CD4-positive, CD25-positive, alpha-beta regulatory T cell (primary cell): ENCODE measurements at regions not wholly inside any gene's neighbourhood (a gene's known extent, or its start where the extent isn't known, plus 50 kb on each side); places are given as distances from the start of the nearest gene placed in this dataset.
"Not testable (repeated sequence)": the region's sequence is repeated elsewhere in the genome, so short reads cannot be mapped to it uniquely, and the experiment has no call there.

Source experiments
- ATAC-seq, 2 donors: fragments of 150-1000 bp; cut with Tn5 transposase; one replicate each; pipeline ENCODE4 v1.10.0; 2021; ENCODE audit warnings: low read depth in 2 of 2, moderate number of reproducible peaks in 2 of 2, moderate library complexity in 1 of 2
- DNase-seq, 3 donors: peaks; one replicate each; pipeline versions ENCODE4 v3.0.0 to v3.0.0-alpha.2; 2012 to 2022; ENCODE audit warnings: mixed read lengths in 1 of 3
- H3K27ac ChIP-seq: one replicate; pipeline ENCODE4 v1.7.0; 2013; ENCODE audit warnings: mild to moderate bottlenecking, low read length; ENCODE audit not compliant: insufficient read depth, poor library complexity, severe bottlenecking
- H3K27me3 ChIP-seq: one replicate; pipeline ENCODE4 v1.7.0; 2013; ENCODE audit warnings: low read length; ENCODE audit not compliant: control insufficient read depth, insufficient read depth
- H3K36me3 ChIP-seq: one replicate; pipeline ENCODE4 v1.7.0; 2013; ENCODE audit warnings: mild to moderate bottlenecking, low read length, moderate library complexity; ENCODE audit not compliant: control insufficient read depth, insufficient read depth
- H3K4me1 ChIP-seq: 2 replicates; pipeline ENCODE4 v1.7.0; 2013; ENCODE audit warnings: mild to moderate bottlenecking, low read length; ENCODE audit not compliant: insufficient read depth, control insufficient read depth, poor library complexity, severe bottlenecking
- H3K4me3 ChIP-seq: one replicate; pipeline ENCODE4 v1.7.0; 2013; ENCODE audit warnings: low read depth, mild to moderate bottlenecking, low read length, moderate library complexity
- H3K9me3 ChIP-seq, 2 experiments: 1 replicate in 1 of 2; 2 replicates in 1 of 2; pipeline ENCODE4 v1.7.0; 2013; ENCODE audit warnings: low read length in 2 of 2, mild to moderate bottlenecking in 1 of 2, moderate library complexity in 1 of 2; ENCODE audit not compliant: control insufficient read depth in 2 of 2
- H3K27ac Mint-ChIP-seq, 3 donors: one replicate each; pipeline ENCODE4 v1.8.0; 2020 to 2022; ENCODE audit warnings: mild to moderate bottlenecking in 3 of 3, mixed read lengths in 3 of 3, moderate library complexity in 2 of 3
- H3K27me3 Mint-ChIP-seq: one replicate; pipeline ENCODE4 v1.8.0; 2022; ENCODE audit warnings: mild to moderate bottlenecking, mixed read lengths
- H3K36me3 Mint-ChIP-seq: one replicate; pipeline ENCODE4 v1.8.0; 2020; ENCODE audit warnings: mixed read lengths
- H3K4me1 Mint-ChIP-seq, 4 donors: one replicate each; pipeline ENCODE4 v1.8.0; 2020 to 2022; ENCODE audit warnings: mixed read lengths in 4 of 4, mild to moderate bottlenecking in 1 of 4
- H3K4me3 Mint-ChIP-seq, 4 donors: one replicate each; pipeline ENCODE4 v1.8.0; 2020 to 2022; ENCODE audit warnings: mild to moderate bottlenecking in 4 of 4, mixed read lengths in 4 of 4, moderate library complexity in 3 of 4
- H3K9me3 Mint-ChIP-seq, 7 donors: one replicate each; pipeline ENCODE4 v1.8.0; 2020 to 2022; ENCODE audit warnings: mixed read lengths in 7 of 7, mild to moderate bottlenecking in 3 of 7, moderate library complexity in 2 of 7

DNA sequence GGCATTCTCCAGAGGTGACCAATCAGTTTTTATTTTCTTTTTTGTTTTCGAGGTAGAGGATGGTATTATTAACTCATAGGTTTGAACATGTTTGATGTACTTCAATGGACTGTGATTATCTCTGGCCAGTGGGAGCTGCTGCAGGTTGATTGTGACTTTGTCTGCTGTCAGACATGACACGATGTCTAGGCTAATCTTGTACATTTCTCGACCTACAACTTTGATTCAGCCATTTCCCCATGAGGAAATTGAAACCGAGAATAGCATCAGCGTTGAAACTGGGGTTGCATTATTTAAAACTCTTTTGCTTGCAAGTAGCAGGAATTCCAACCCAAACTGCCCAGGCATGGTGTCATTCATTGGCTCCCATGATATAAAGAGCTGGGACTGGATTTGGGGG lies 218.9 kb downstream of the CDH26 start:
- ATAC-seq (no peak), DNase-seq (no peak)
- no peak overlapping the region for H3K27ac ChIP-seq
- Mint-ChIP-seq H3K4me3 (no peak overlapping the region), H3K36me3 (no peaks in the 10 kb centered on the region), H3K27me3 (no peaks in the 10 kb centered on the region), H3K27ac (no peak overlapping the region), H3K4me1 (no peaks in the 10 kb centered on the region), H3K9me3 (peaks cover 0 to 2% (median 1%) of the 10 kb centered on the region in 7 donors)
- no peaks in the 10 kb centered on the region for H3K9me3 ChIP-seq
- no peaks in the 10 kb centered on the region for H3K4me1 ChIP-seq
- no peaks in the 10 kb centered on the region for H3K36me3 ChIP-seq
- no peak overlapping the region for H3K4me3 ChIP-seq
- H3K27me3 ChIP-seq, result no peaks in the 10 kb centered on the region

DNA sequence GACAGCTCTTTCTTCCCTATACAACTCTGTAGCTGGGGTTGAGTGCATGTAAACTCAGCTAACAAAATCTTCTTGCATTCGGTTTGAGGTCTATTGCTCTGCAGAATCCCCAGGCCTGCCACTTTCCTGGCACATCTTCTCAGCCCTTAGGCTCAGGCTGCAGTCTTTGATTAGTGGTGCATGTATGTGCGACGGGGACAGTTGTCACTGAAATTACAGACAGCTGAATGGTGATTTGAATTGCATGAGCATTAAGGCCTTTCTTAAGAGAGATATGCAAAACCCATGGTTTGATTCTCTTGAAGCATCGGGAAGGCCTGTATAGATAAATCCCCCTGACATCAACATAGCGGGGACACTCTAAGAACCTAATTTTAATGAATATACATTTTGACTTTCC lies 222.8 kb downstream of the CDH26 start:
- no peaks in the 10 kb centered on the region for H3K9me3 ChIP-seq
- DNase-seq, result no peak
- no peak overlapping the region for H3K27ac ChIP-seq
- Mint-ChIP-seq H3K36me3 (peaks cover 5% of the 10 kb centered on the region), H3K27me3 (no peaks in the 10 kb centered on the region), H3K9me3 (peaks cover 0 to 6% (median 0%) of the 10 kb centered on the region in 7 donors), H3K4me3 (no peak overlapping the region), H3K4me1 (no peaks in the 10 kb centered on the region), H3K27ac (no peak overlapping the region)
- no peaks in the 10 kb centered on the region for H3K27me3 ChIP-seq
- no peak for ATAC-seq
- no peaks in the 10 kb centered on the region for H3K4me1 ChIP-seq
- no peaks in the 10 kb centered on the region for H3K36me3 ChIP-seq
- H3K4me3 ChIP-seq, result no peak overlapping the region

DNA sequence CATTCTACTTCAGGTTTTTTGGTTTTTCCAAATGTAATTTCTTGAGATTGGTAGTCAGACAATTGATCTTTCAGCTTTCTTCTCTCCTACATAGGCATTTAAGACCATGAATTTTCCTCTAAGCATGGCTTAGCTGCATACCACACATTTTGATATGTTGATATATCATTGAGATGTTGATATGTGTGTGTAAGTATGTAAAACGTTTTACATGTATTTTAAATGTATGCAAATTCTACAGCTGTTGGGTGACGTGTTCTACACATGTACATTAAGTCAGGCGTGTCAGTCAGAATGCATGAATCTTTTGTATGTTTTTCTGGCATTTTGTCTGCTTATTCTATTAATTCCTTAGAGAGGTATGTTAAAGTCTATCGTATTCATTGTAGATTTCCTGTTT lies 228.2 kb downstream of the CDH26 start:
- H3K9me3 ChIP-seq, result no peaks in the 10 kb centered on the region
- H3K27me3 Mint-ChIP-seq, result no peaks in the 10 kb centered on the region
- no peak overlapping the region for H3K4me3 Mint-ChIP-seq
- H3K27ac Mint-ChIP-seq, result no peak overlapping the region
- no peaks in the 10 kb centered on the region for H3K4me1 ChIP-seq
- no peak for ATAC-seq
- peaks cover 5% of the 10 kb centered on the region for H3K36me3 Mint-ChIP-seq
- no peaks in the 10 kb centered on the region for H3K36me3 ChIP-seq
- no peak for DNase-seq
- no peak overlapping the region for H3K27ac ChIP-seq
- H3K4me1 Mint-ChIP-seq, result no peaks in the 10 kb centered on the region
- no peaks in the 10 kb centered on the region for H3K27me3 ChIP-seq
- no peak overlapping the region for H3K4me3 ChIP-seq
- peaks cover 0 to 8% (median 1%) of the 10 kb centered on the region in 7 donors for H3K9me3 Mint-ChIP-seq

DNA sequence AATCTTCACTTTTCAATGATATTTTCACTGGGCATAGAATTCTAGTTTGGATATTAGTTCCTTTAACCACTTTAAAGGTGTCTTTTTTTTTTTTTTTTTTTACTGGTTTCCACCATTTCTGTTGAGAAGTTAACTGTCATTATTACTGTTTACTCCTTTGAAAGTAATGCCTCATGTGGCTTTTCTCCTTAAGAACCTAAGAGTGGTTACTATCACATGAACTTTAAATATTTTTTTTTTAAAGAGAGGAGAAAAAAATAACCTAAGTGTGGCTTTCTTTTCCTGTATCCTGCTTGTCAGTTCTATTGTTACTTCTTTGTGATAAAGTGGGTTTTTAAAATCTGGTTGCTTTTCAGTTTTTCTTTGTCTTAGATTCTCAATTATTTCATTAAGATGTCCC lies 229.5 kb downstream of the CDH26 start:
- H3K4me1 ChIP-seq, result no peaks in the 10 kb centered on the region
- no peaks in the 10 kb centered on the region for H3K27me3 ChIP-seq
- H3K9me3 Mint-ChIP-seq, result peaks cover 0 to 8% (median 1%) of the 10 kb centered on the region in 7 donors
- H3K36me3 Mint-ChIP-seq, result peaks cover 5% of the 10 kb centered on the region
- DNase-seq (no peak), ATAC-seq (no peak)
- no peak overlapping the region for H3K4me3 Mint-ChIP-seq
- H3K27ac ChIP-seq, result no peak overlapping the region
- no peaks in the 10 kb centered on the region for H3K36me3 ChIP-seq
- no peaks in the 10 kb centered on the region for H3K4me1 Mint-ChIP-seq
- H3K27me3 Mint-ChIP-seq, result no peaks in the 10 kb centered on the region
- H3K4me3 ChIP-seq, result no peak overlapping the region
- no peak overlapping the region for H3K27ac Mint-ChIP-seq
- H3K9me3 ChIP-seq, result no peaks in the 10 kb centered on the region

DNA sequence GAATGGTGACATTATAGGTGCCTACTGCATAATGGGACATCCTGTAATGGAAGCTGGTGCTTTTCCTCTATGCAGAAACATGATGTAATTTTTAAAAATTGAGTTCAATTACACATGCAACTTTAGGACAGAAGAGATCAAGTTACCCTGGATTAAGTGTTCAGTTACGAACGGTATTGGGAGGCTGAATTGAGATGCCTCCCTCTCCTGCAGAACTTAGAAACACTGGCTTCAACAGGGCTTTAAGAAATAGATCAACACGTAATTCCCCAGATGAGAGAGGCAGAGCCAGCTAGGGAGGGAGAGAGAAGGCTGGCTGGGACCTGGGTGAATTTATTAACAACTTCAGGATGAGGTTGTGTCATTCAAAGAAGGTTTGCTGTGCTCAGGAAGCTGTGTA lies 232.8 kb downstream of the CDH26 start:
- Mint-ChIP-seq H3K27me3 (no peaks in the 10 kb centered on the region), H3K9me3 (peaks cover 0 to 9% (median 1%) of the 10 kb centered on the region in 7 donors), H3K4me1 (no peaks in the 10 kb centered on the region), H3K36me3 (no peaks in the 10 kb centered on the region), H3K4me3 (no peak overlapping the region), H3K27ac (no peak overlapping the region)
- DNase-seq (no peak), ATAC-seq (no peak)
- Histone ChIP-seq H3K27me3 (no peaks in the 10 kb centered on the region), H3K36me3 (no peaks in the 10 kb centered on the region), H3K4me3 (no peak overlapping the region), H3K9me3 (no peaks in the 10 kb centered on the region), H3K4me1 (no peaks in the 10 kb centered on the region), H3K27ac (no peak overlapping the region)

DNA sequence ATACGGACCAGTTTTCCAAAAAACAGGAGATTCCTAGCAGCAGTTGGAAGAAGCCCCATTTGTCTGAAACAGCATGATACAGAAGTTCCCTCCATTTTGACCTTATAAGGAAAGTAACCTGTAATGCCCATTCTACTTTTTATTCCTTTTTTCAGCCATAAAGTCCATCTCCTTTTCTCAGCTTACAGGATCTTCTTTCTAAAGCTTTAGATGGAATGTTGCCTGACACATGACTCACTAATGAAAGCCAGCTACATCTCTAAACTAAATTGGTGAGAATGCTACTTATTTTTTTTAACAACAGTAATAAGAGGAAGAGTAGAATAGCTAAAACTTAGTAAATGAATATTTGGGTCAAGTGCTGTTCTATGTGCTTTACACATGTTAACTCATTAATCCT lies 234.1 kb downstream of the CDH26 start:
- no peak overlapping the region for H3K27ac ChIP-seq
- no peaks in the 10 kb centered on the region for H3K9me3 ChIP-seq
- no peak for DNase-seq
- Mint-ChIP-seq H3K4me1 (no peaks in the 10 kb centered on the region), H3K27me3 (no peaks in the 10 kb centered on the region), H3K4me3 (no peak overlapping the region), H3K36me3 (no peaks in the 10 kb centered on the region), H3K9me3 (peaks cover 0 to 12% (median 0%) of the 10 kb centered on the region in 7 donors), H3K27ac (no peak overlapping the region)
- no peak for ATAC-seq
- H3K4me3 ChIP-seq, result no peak overlapping the region
- no peaks in the 10 kb centered on the region for H3K27me3 ChIP-seq
- no peaks in the 10 kb centered on the region for H3K36me3 ChIP-seq
- H3K4me1 ChIP-seq, result no peaks in the 10 kb centered on the region

DNA sequence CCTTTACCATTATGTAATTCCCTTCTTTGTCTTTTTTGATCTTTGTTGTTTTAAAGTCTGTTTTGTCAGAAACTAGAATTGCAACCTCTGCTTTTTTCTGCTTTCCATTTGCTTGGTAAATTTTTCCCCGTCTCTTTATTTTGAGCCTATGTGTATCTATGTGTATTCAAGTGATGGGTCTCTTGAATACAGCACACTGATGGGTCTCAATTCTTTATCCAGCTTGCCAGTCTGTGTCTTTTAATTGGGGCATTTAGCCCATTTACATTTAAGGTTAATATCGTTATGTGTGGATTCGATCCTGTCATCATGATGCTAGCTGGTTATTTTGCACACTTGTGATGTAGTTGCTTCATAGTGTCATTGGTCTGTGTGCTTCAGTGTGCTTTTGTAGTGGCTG lies 240.9 kb downstream of the CDH26 start:
- not testable (repeated sequence) for H3K4me1 ChIP-seq, H3K27me3 ChIP-seq, H3K4me1 Mint-ChIP-seq, H3K27me3 Mint-ChIP-seq, H3K36me3 Mint-ChIP-seq, H3K4me3 Mint-ChIP-seq, H3K27ac ChIP-seq, DNase-seq, H3K27ac Mint-ChIP-seq, ATAC-seq, H3K4me3 ChIP-seq, H3K36me3 ChIP-seq, H3K9me3 ChIP-seq
- peaks cover 0 to 25% (median 5%) of the 10 kb centered on the region in 7 donors for H3K9me3 Mint-ChIP-seq

DNA sequence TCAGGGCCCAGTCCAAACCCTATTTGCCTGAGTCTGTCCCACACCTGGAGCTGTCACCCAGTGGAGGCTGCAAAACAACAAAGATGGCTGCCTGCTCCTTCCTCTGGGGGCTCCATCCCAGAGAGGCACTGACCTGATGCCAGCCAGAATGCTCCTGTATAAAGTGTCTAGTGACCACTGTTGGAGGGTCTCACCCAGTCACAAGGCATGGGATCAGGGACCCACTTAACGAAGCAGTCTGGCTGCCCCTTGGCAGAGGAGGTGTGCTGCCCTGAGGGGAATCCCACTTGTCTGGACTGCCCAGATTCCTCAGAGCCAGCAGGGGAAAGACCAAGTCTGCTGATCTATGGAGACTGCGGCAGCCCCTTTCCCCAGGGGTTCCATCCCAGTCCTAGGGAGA lies 241.6 kb downstream of the CDH26 start:
- Mint-ChIP-seq H3K36me3 (peaks cover 5% of the 10 kb centered on the region), H3K9me3 (peaks cover 0 to 25% (median 5%) of the 10 kb centered on the region in 7 donors), H3K4me3 (no peak overlapping the region)

More for the DNA sequence above, 241.6 kb downstream of the CDH26 start:
- peaks cover 0 to 2% (median 0%) of the 10 kb centered on the region in 4 donors for H3K4me1 Mint-ChIP-seq
- DNase-seq, result no peak
- no peak overlapping the region for H3K27ac ChIP-seq
- H3K27me3 ChIP-seq, result no peaks in the 10 kb centered on the region
- H3K4me1 ChIP-seq, result no peaks in the 10 kb centered on the region
- no peaks in the 10 kb centered on the region for H3K27me3 Mint-ChIP-seq
- no peak for ATAC-seq
- no peaks in the 10 kb centered on the region for H3K36me3 ChIP-seq
- no peak overlapping the region for H3K4me3 ChIP-seq
- no peaks in the 10 kb centered on the region for H3K9me3 ChIP-seq
- H3K27ac Mint-ChIP-seq, result no peak overlapping the region
